ENCODE measurements at regions not wholly inside any gene's neighbourhood (a gene's known extent, or its start where the extent isn't known, plus 50 kb on each side); places are given as distances from the start of the nearest gene placed in this dataset.

- ChIA-PET CTCF (interaction anchor here (0.6 kb wide), 1 partner anchor 1226 kb away, joined by 5 read pairs; no protein-coding TSS in a partner anchor), POLR2A (no interaction called here)
- ATAC-seq (no peak), DNase-seq (ENCODE audit: low read depth, low spot score) (no peak)
- Histone ChIP-seq H3K27me3 (ENCODE audit: control insufficient read depth, insufficient read depth, low read length) (peaks cover 15% of the 10 kb centered on the region), H3K9me3 (ENCODE audit: control insufficient read depth, insufficient read depth, low read depth, low read length) (no peaks in the 10 kb centered on the region), H3K36me3 (ENCODE audit: control insufficient read depth, insufficient read depth, low read length) (no peaks in the 10 kb centered on the region), H3K27ac (ENCODE audit: low read length) (no peak overlapping the region), H3K4me3 (ENCODE audit: low read depth in 2 of 2, low read length in 2 of 2) (no peak overlapping the region), H3K4me1 (ENCODE audit: control insufficient read depth, insufficient read depth, low read length) (no peaks in the 10 kb centered on the region)
- TF ChIP-seq CTCF (IDR thresholded peaks at IDR 0.05) (no peak), TCF7L2 (IDR thresholded peaks at IDR 0.05; ENCODE audit: low read depth, low read length) (no peak), POLR2AphosphoS5 (IDR thresholded peaks at IDR 0.05; ENCODE audit: low read depth, low read length) (no peak), SIN3A (IDR thresholded peaks at IDR 0.05; ENCODE audit: borderline replicate concordance, insufficient read depth, low read depth, low read length) (no peak)
- TF ChIP-seq, protein P1, sequence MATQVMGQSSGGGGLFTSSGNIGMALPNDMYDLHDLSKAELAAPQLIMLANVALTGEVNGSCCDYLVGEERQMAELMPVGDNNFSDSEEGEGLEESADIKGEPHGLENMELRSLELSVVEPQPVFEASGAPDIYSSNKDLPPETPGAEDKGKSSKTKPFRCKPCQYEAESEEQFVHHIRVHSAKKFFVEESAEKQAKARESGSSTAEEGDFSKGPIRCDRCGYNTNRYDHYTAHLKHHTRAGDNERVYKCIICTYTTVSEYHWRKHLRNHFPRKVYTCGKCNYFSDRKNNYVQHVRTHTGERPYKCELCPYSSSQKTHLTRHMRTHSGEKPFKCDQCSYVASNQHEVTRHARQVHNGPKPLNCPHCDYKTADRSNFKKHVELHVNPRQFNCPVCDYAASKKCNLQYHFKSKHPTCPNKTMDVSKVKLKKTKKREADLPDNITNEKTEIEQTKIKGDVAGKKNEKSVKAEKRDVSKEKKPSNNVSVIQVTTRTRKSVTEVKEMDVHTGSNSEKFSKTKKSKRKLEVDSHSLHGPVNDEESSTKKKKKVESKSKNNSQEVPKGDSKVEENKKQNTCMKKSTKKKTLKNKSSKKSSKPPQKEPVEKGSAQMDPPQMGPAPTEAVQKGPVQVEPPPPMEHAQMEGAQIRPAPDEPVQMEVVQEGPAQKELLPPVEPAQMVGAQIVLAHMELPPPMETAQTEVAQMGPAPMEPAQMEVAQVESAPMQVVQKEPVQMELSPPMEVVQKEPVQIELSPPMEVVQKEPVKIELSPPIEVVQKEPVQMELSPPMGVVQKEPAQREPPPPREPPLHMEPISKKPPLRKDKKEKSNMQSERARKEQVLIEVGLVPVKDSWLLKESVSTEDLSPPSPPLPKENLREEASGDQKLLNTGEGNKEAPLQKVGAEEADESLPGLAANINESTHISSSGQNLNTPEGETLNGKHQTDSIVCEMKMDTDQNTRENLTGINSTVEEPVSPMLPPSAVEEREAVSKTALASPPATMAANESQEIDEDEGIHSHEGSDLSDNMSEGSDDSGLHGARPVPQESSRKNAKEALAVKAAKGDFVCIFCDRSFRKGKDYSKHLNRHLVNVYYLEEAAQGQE (IDR thresholded peaks at IDR 0.05; ENCODE audit: insufficient read depth in 1 of 2, low read depth in 2 of 2, low read length in 1 of 2), result no peak
- BruUV-seq (replicated peaks), result no TSS peak
- intact Hi-C loops (cut with micrococcal nuclease; ENCODE audit: unreplicated experiment), result no loop called here
- in situ Hi-C loops (cut with HindIII; ENCODE audit: low pct_unique_long_range_greater_than_20kb, low sequenced_read_pairs), result no loop called here
These were observed 360.4 kb downstream of the CXCL12 start for GRCh38 chr10:44024356-44025116.

DNA sequence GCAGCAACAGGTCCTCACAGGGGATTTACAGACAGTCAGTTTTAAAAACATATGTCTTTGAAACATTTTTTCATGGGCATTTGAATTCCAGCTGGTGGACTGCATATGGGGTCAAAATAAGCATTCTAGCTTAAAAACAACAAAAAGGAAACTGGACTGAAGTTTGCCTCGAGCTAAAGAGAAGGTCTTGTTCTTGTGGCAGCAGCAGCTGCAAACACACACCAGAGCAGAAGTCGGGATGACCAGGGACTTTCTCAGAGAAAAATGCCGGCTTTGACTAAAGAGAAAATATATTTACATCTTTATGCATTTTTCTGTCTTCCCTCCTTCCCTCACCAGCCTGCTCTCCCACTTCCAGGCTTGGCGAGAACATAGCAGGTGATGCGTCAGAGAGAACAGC is 361.4 kb downstream of the CXCL12 start:
- no peaks in the 10 kb centered on the region for H3K36me3 ChIP-seq (ENCODE audit: control insufficient read depth, insufficient read depth, low read length)
- H3K9me3 ChIP-seq (ENCODE audit: control insufficient read depth, insufficient read depth, low read depth, low read length), result no peaks in the 10 kb centered on the region
- in situ Hi-C loops (cut with HindIII; ENCODE audit: low pct_unique_long_range_greater_than_20kb, low sequenced_read_pairs), result no loop called here
- H3K4me3 ChIP-seq (ENCODE audit: low read depth in 2 of 2, low read length in 2 of 2), result no peak overlapping the region
- TF ChIP-seq TCF7L2 (IDR thresholded peaks at IDR 0.05; ENCODE audit: low read depth, low read length), result no peak
- no peak for TF ChIP-seq SIN3A (IDR thresholded peaks at IDR 0.05; ENCODE audit: borderline replicate concordance, insufficient read depth, low read depth, low read length)
- no peak for TF ChIP-seq POLR2AphosphoS5 (IDR thresholded peaks at IDR 0.05; ENCODE audit: low read depth, low read length)
- no peak for TF ChIP-seq CTCF (IDR thresholded peaks at IDR 0.05)
- TF ChIP-seq, protein P1 (IDR thresholded peaks at IDR 0.05; ENCODE audit: insufficient read depth in 1 of 2, low read depth in 2 of 2, low read length in 1 of 2), result no peak
- intact Hi-C loops (cut with micrococcal nuclease; ENCODE audit: unreplicated experiment), result no loop called here
- no peaks in the 10 kb centered on the region for H3K4me1 ChIP-seq (ENCODE audit: control insufficient read depth, insufficient read depth, low read length)
- DNase-seq (ENCODE audit: low read depth, low spot score), result no peak
- ATAC-seq, result no peak
- H3K27ac ChIP-seq (ENCODE audit: low read length), result no peak overlapping the region
- no TSS peak for BruUV-seq (replicated peaks)
- ChIA-PET POLR2A (no interaction called here), CTCF (no interaction called here)
- H3K27me3 ChIP-seq (ENCODE audit: control insufficient read depth, insufficient read depth, low read length), result peaks cover 15% of the 10 kb centered on the region
